Left colon (tissue), 2 donors: ENCODE measurements at regions not wholly inside any gene's neighbourhood (a gene's known extent, or its start where the extent isn't known, plus 50 kb on each side); places are given as distances from the start of the nearest gene placed in this dataset.

Experiments
- ATAC-seq: fragments of 200-7000 bp; cut with Tn5 transposase; one replicate; pipeline ENCODE4 v1.9.1; 2020; ENCODE audit warnings: mild to moderate bottlenecking, moderate library complexity
- DNase-seq, 2 donors: peaks; one replicate each; pipeline ENCODE4 v3.0.0-alpha.2; 2020
- intact Hi-C, 2 donors: fragments of 100-400 bp; cut with DNase I in 1 of 2; cut with micrococcal nuclease in 1 of 2; formaldehyde crosslinking; loops; one replicate each; pipeline versions ENCODE4 v1.11.2 to v1.14.0; 2022; cut with DNase I, micrococcal nuclease
- donor health status: DM: no; HTN: no; CAD: no.
- donor health status: DM: yes; HTN: yes; CAD: no.

- ATAC-seq (no peak), DNase-seq (no peak)
- intact Hi-C loops, result no loop called here
Observed at GRCh38 chr1:239924741-239925350, 166.8 kb upstream of the FMN2 start.

- intact Hi-C loops, result no loop called here
- no peak for DNase-seq
- no peak for ATAC-seq
Observed at GRCh38 chr1:239926184-239926583, 165.5 kb upstream of the FMN2 start.

- intact Hi-C loops, result no loop called here
- ATAC-seq (no peak), DNase-seq (no peak)
Observed at GRCh38 chr1:239929317-239929716, 162.4 kb upstream of the FMN2 start.

GRCh38 chr1:239930686-239931262, 160.9 kb upstream of the FMN2 start:
- intact Hi-C loops, result no loop called here
- no peak for DNase-seq
- ATAC-seq, result no peak

GRCh38 chr1:239931341-239931740, 160.3 kb upstream of the FMN2 start:
- intact Hi-C loops, result no loop called here
- no peak for ATAC-seq

GRCh38 chr1:239939602-239940001, 152.1 kb upstream of the FMN2 start:
- DNase-seq (no peak), ATAC-seq (no peak)
- intact Hi-C loops, result no loop called here

More at GRCh38 chr1:239931341-239931740, 160.3 kb upstream of the FMN2 start:
- no peak for DNase-seq

- intact Hi-C loops, result no loop called here
- DNase-seq, result no peak
- no peak for ATAC-seq
Observed at GRCh38 chr1:239943761-239944160, 147.9 kb upstream of the FMN2 start.

- no peak for ATAC-seq
- DNase-seq, result no peak
- intact Hi-C loops, result no loop called here
Observed at GRCh38 chr1:239944666-239945065, 147.0 kb upstream of the FMN2 start.

- DNase-seq, result no peak
- intact Hi-C loops, result no loop called here
- no peak for ATAC-seq
Observed at GRCh38 chr1:239947801-239948200, 143.9 kb upstream of the FMN2 start.

- ATAC-seq, result peak; percentile 77
- DNase-seq, result peak; percentile 32 to 85
- intact Hi-C loops, result no loop called here
Observed at GRCh38 chr1:239951511-239952140, 140.1 kb upstream of the FMN2 start.

- ATAC-seq (peak; percentile 44), DNase-seq (peak in 1 of 2 donors; percentile 12)
- intact Hi-C loops, result no loop called here
Observed at GRCh38 chr1:239952348-239953308, 139.1 kb upstream of the FMN2 start.

- intact Hi-C loops, result no loop called here
- no peak for ATAC-seq
- DNase-seq, result no peak
Observed at GRCh38 chr1:239954836-239955235, 136.8 kb upstream of the FMN2 start.

GRCh38 chr1:239955431-239955830, 136.3 kb upstream of the FMN2 start:
- intact Hi-C loops, result no loop called here
- no peak for DNase-seq
- no peak for ATAC-seq

GRCh38 chr1:239956263-239956662, 135.4 kb upstream of the FMN2 start:
- DNase-seq (no peak), ATAC-seq (no peak)
- intact Hi-C loops, result no loop called here

GRCh38 chr1:239958063-239958462, 133.6 kb upstream of the FMN2 start:
- DNase-seq, result no peak
- intact Hi-C loops, result no loop called here
- ATAC-seq, result no peak

GRCh38 chr1:239960366-239960765, 131.3 kb upstream of the FMN2 start:
- ATAC-seq, result no peak
- no peak for DNase-seq
- intact Hi-C loops, result no loop called here

GRCh38 chr1:239963856-239964255, 127.8 kb upstream of the FMN2 start:
- no peak for ATAC-seq
- intact Hi-C loops, result no loop called here

GRCh38 chr1:239976130-239976968, 115.3 kb upstream of the FMN2 start:
- ATAC-seq (peak; percentile 50), DNase-seq (peak in 1 of 2 donors; percentile 56)
- intact Hi-C loops, result no loop called here

More at GRCh38 chr1:239963856-239964255, 127.8 kb upstream of the FMN2 start:
- DNase-seq, result no peak

GRCh38 chr1:239977416-239977815, 114.3 kb upstream of the FMN2 start:
- intact Hi-C loops, result no loop called here
- DNase-seq, result no peak
- no peak for ATAC-seq
